ENCODE measurements at regions not wholly inside any gene's neighbourhood (a gene's known extent, or its start where the extent isn't known, plus 50 kb on each side); places are given as distances from the start of the nearest gene placed in this dataset.

DNA sequence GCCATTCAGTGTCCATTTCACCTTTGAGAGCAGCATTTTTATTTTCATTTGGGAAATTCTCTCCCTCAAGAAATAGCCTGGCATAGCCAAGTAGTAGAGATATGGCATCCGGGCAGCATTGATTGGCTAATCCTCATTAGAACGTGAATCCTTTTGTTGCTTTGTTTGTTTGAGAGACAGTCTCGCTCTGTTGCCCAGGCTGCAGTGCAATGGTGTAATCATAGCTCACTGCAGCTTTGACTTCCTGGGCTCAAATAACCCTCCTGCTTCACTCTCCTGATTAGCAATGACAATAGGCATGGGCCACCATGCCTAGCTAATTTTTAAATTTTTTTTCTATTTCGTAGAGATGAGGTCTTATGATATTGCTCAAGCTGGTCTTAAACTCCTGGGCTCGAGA lies 1174.9 kb upstream of the AUTS2 start:
- DNase-seq = no peak
- WGBS, 2 donors = 69 to 72% methylated on average over 5 of the region's 5 CpGs
- Histone ChIP-seq H3K36me3 (no peaks in the 10 kb centered on the region), H3K27me3 (no peaks in the 10 kb centered on the region), H3K27ac (no peak overlapping the region), H3K4me3 (no peak overlapping the region), H3K9me3 (peaks cover 0 to 8% (median 0%) of the 10 kb centered on the region in 4 donors), H3K4me1 (no peaks in the 10 kb centered on the region)
- TF ChIP-seq POLR2A (IDR thresholded peaks at IDR 0.05) (no peak), POLR2AphosphoS5 (IDR thresholded peaks at IDR 0.05) (no peak), EP300 (IDR thresholded peaks at IDR 0.05) (no peak)
- intact Hi-C loops (cut with DNase I) = no loop called here

DNA sequence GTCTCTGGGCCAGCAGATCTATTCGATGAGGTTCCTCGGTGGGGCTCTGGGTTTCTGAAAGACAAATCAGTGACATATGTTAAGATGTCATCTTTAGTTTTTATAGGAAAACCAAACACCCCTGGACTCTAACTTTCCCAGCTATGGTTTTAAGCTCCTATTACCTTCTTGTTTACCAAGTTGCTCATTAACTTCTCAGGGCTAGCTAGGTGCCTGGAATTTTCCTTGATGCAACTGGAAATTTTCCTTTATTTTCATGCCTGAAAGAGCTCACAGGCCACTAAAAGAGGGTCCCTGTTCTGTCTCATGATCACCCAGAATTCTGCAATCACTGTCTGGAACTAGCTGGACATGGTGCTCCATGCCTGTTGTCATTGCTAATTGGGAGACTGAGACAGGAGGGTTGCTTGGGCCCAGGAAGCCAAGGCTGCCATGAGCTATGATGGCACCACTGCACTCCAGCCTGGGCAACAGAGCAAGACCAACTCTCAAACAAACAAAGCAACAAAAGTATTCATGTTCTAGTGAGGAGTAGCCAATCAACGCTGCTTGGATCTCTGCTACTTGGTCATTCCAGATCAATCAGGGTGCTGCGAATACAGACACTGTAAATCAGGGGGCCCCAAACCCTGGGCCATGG lies 1173.5 kb upstream of the AUTS2 start:
- no peaks in the 10 kb centered on the region for H3K36me3 ChIP-seq
- H3K27ac ChIP-seq = no peak overlapping the region
- intact Hi-C loops (cut with DNase I) = no loop called here
- peaks cover 0 to 2% (median 0%) of the 10 kb centered on the region in 4 donors for H3K9me3 ChIP-seq
- DNase-seq = no peak
- 60 to 76% methylated on average over 4 of the region's 4 CpGs for WGBS, 2 donors
- no peaks in the 10 kb centered on the region for H3K27me3 ChIP-seq
- no peak overlapping the region for H3K4me3 ChIP-seq
- TF ChIP-seq, protein P1, sequence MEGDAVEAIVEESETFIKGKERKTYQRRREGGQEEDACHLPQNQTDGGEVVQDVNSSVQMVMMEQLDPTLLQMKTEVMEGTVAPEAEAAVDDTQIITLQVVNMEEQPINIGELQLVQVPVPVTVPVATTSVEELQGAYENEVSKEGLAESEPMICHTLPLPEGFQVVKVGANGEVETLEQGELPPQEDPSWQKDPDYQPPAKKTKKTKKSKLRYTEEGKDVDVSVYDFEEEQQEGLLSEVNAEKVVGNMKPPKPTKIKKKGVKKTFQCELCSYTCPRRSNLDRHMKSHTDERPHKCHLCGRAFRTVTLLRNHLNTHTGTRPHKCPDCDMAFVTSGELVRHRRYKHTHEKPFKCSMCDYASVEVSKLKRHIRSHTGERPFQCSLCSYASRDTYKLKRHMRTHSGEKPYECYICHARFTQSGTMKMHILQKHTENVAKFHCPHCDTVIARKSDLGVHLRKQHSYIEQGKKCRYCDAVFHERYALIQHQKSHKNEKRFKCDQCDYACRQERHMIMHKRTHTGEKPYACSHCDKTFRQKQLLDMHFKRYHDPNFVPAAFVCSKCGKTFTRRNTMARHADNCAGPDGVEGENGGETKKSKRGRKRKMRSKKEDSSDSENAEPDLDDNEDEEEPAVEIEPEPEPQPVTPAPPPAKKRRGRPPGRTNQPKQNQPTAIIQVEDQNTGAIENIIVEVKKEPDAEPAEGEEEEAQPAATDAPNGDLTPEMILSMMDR (IDR thresholded peaks at IDR 0.05) = no peak
- no peak for TF ChIP-seq POLR2A (IDR thresholded peaks at IDR 0.05)
- H3K4me1 ChIP-seq = no peaks in the 10 kb centered on the region

DNA sequence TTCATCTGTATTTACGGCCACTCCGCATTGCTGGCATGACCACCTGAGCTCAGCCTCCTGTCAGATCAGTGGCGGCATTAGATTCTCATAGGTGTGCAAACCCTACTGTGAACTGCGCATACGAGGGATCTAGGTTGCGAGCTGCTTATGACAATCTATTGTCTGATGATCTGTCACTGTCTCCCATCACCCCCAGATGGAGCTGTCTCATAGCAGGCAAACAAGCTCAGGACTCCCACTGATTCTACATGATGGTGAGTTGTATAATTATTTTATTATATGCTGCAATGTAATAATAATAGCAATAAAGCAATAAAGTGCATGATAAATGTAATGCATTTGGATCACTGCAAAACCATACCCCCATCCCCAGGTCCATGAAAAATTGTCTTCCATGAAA lies 1172.9 kb upstream of the AUTS2 start:
- H3K4me3 ChIP-seq = no peak overlapping the region
- H3K9me3 ChIP-seq = peaks cover 0 to 2% (median 0%) of the 10 kb centered on the region in 4 donors
- intact Hi-C loops (cut with DNase I) = no loop called here
- WGBS, 2 donors = 86 to 97% methylated on average over 6 of the region's 6 CpGs
- TF ChIP-seq, protein P1 (IDR thresholded peaks at IDR 0.05) = no peak
- no peak for TF ChIP-seq EP300 (IDR thresholded peaks at IDR 0.05)
- no peak for TF ChIP-seq POLR2A (IDR thresholded peaks at IDR 0.05)
- TF ChIP-seq POLR2AphosphoS5 (IDR thresholded peaks at IDR 0.05) = no peak
- no peak overlapping the region for H3K27ac ChIP-seq
- DNase-seq = no peak
- no peaks in the 10 kb centered on the region for H3K4me1 ChIP-seq
- no peaks in the 10 kb centered on the region for H3K27me3 ChIP-seq
- no peaks in the 10 kb centered on the region for H3K36me3 ChIP-seq

DNA sequence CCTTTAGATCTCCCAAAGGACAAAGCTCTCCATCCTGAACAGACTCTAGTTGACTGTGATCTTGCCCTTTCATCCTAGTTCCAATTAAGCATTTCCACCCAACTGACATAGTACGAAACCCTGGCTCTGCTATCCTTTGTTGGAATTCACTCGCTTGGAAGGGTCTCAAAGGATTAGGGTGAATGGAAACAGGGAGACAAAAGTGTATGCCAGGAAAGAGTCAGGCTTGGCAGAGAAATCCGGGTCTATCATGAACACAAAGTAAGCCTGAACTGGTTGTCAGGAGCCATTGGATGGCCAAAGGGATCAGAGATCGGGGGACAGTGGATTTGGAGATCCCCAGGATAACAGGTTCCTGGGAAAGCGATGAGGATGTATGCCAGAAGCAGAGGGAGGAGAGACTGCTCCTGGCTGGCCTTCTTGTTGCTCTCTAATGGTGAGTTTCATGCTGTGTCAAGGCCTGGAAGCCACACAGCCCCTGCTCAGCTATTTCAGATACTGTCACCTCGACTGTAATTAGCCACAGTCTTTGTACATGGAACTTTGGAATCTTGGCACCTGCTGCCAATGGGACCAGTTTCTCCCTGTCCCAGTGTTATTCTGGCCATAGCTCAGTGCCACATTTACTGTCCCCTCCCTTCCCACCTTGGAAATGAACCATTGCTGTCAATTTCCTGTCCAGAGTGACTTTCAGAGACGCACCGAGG lies 1168.7 kb upstream of the AUTS2 start:
- DNase-seq = no peak

DNA sequence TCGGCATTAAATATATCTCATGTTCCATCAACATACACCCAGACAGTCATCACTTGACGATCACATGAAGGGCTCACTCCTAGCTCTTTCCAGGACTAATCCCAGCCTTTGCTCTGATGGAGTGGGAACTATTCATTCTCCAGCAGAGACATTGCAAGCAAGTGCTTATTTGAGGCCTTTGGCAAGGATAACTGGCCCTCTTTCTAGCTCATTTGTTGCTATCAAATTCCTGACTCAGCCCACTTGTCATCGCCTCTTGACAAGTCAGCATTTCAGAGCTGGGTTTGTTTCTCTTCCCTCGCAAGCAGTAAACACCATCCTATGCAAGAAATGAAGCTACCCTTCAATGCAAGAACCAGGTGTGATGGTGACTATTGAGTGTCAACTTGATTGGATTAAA lies 1165.7 kb upstream of the AUTS2 start:
- TF ChIP-seq POLR2A (IDR thresholded peaks at IDR 0.05) = no peak
- TF ChIP-seq, protein P1 (IDR thresholded peaks at IDR 0.05) = no peak
- TF ChIP-seq POLR2AphosphoS5 (IDR thresholded peaks at IDR 0.05) = no peak
- TF ChIP-seq EP300 (IDR thresholded peaks at IDR 0.05) = no peak
- Histone ChIP-seq H3K4me3 (no peak overlapping the region), H3K27me3 (no peaks in the 10 kb centered on the region), H3K9me3 (peaks cover 0 to 11% (median 0%) of the 10 kb centered on the region in 4 donors), H3K4me1 (no peaks in the 10 kb centered on the region), H3K27ac (no peak overlapping the region), H3K36me3 (no peaks in the 10 kb centered on the region)
- 90% methylated on average over 4 of the region's 4 CpGs for WGBS, 2 donors
- no peak for DNase-seq
- intact Hi-C loops (cut with DNase I) = no loop called here

More for the DNA sequence above, 1168.7 kb upstream of the AUTS2 start:
- Histone ChIP-seq H3K4me1 (no peaks in the 10 kb centered on the region), H3K4me3 (no peak overlapping the region), H3K9me3 (no peaks in the 10 kb centered on the region), H3K36me3 (no peaks in the 10 kb centered on the region), H3K27me3 (no peaks in the 10 kb centered on the region), H3K27ac (no peak overlapping the region)
- 82 to 83% methylated on average over 8 of the region's 8 CpGs for WGBS, 2 donors
- intact Hi-C loops (cut with DNase I) = no loop called here
- no peak for TF ChIP-seq POLR2AphosphoS5 (IDR thresholded peaks at IDR 0.05)
- TF ChIP-seq EP300 (IDR thresholded peaks at IDR 0.05) = no peak
- TF ChIP-seq, protein P1 (IDR thresholded peaks at IDR 0.05) = no peak
- no peak for TF ChIP-seq POLR2A (IDR thresholded peaks at IDR 0.05)
